ENCODE measurements at regions not wholly inside any gene's neighbourhood (a gene's known extent, or its start where the extent isn't known, plus 50 kb on each side); places are given as distances from the start of the nearest gene placed in this dataset.

DNA sequence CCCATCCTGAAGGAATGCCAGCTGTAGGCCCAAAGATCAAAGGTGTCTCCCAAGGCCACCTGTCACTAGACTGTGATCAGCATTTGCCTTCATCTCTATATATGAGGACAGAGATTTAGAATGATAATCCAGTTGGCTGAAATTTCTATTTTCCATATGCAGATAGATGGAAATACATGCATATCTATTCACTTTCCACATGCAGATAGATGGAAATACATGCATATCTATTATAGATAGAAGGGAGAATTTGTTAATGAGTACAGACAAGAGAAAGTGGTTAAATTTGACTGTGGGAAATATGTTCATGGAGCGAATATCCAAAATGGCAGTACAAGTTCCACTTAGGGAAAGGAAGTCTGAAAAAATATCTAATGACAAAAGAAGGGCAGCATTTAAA lies 762.2 kb downstream of the NLGN4Y start:
- no peak for TF ChIP-seq FOXP2 (optimal IDR thresholded peaks at IDR 0.05; ENCODE audit: borderline replicate concordance, extremely low read depth, extremely low read length, insufficient read depth)
- TF ChIP-seq TAF1 (IDR thresholded peaks at IDR 0.05; ENCODE audit: borderline replicate concordance, insufficient read depth, low read length), result no peak
- no peak for TF ChIP-seq POLR2AphosphoS5 (IDR thresholded peaks at IDR 0.05; ENCODE audit: low read depth, low read length)
- TF ChIP-seq SIN3A (IDR thresholded peaks at IDR 0.05; ENCODE audit: borderline replicate concordance, insufficient read depth, low read length), result no peak
- no peak for TF ChIP-seq REST (IDR thresholded peaks at IDR 0.05; ENCODE audit: insufficient read depth in 1 of 2, low read depth in 2 of 2, low read length in 2 of 2)

DNA sequence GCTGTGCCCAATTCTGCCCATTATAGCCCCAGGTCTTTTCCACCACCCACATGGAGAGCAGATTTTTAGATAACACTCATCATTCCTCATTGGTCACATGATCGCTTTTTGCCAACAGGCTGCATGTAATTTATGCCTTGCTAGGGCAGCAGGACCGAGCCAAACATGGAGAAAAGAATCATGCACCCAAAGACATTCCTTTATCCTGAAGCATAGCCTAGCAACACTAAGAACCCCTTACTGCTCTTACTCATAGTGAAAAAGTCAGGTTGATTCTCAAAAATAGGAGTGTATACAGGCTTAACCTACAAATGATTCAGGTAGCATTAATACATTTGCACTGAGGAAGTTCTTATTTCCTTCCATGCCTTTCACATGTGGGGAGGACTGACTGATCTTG lies 765.5 kb downstream of the NLGN4Y start:
- TF ChIP-seq TAF1 (IDR thresholded peaks at IDR 0.05; ENCODE audit: borderline replicate concordance, insufficient read depth, low read length) (no peak), POLR2AphosphoS5 (IDR thresholded peaks at IDR 0.05; ENCODE audit: low read depth, low read length) (no peak), FOXP2 (optimal IDR thresholded peaks at IDR 0.05; ENCODE audit: borderline replicate concordance, extremely low read depth, extremely low read length, insufficient read depth) (no peak), REST (IDR thresholded peaks at IDR 0.05; ENCODE audit: insufficient read depth in 1 of 2, low read depth in 2 of 2, low read length in 2 of 2) (no peak), SIN3A (IDR thresholded peaks at IDR 0.05; ENCODE audit: borderline replicate concordance, insufficient read depth, low read length) (no peak)

DNA sequence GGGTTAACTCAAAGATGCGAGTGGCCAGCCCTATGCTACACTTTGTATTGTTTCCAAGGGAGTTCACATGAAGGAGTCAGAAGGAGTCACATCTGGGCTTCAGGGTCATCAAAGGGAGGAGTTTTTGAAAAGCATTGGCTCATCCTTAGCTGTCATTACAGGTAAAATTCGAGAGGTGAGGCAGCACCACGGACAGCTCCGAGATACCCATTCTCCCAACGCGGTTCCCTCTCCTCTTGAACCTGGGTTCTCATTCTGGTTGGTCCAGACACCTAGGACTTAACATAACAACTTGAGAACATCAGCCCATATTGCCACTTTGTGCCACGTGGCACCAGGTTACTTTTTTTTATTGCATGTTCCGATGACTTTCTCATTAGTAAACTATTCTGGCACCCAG lies 768.6 kb downstream of the NLGN4Y start:
- TF ChIP-seq POLR2AphosphoS5 (IDR thresholded peaks at IDR 0.05; ENCODE audit: low read depth, low read length), result no peak
- TF ChIP-seq TAF1 (IDR thresholded peaks at IDR 0.05; ENCODE audit: borderline replicate concordance, insufficient read depth, low read length), result no peak
- TF ChIP-seq SIN3A (IDR thresholded peaks at IDR 0.05; ENCODE audit: borderline replicate concordance, insufficient read depth, low read length), result no peak
- peak; percentile 47 to 87; a peak in 3 of 4 replicates for TF ChIP-seq REST (IDR thresholded peaks at IDR 0.05; ENCODE audit: insufficient read depth in 1 of 2, low read depth in 2 of 2, low read length in 2 of 2)

- TF ChIP-seq SIN3A (IDR thresholded peaks at IDR 0.05; ENCODE audit: borderline replicate concordance, insufficient read depth, low read length) (no peak), POLR2AphosphoS5 (IDR thresholded peaks at IDR 0.05; ENCODE audit: low read depth, low read length) (no peak), REST (IDR thresholded peaks at IDR 0.05; ENCODE audit: insufficient read depth in 1 of 2, low read depth in 2 of 2, low read length in 2 of 2) (no peak), FOXP2 (optimal IDR thresholded peaks at IDR 0.05; ENCODE audit: borderline replicate concordance, extremely low read depth, extremely low read length, insufficient read depth) (no peak), TAF1 (IDR thresholded peaks at IDR 0.05; ENCODE audit: borderline replicate concordance, insufficient read depth, low read length) (no peak)
These were observed 777.5 kb downstream of the NLGN4Y start for GRCh38 chrY:15301879-15302278.

DNA sequence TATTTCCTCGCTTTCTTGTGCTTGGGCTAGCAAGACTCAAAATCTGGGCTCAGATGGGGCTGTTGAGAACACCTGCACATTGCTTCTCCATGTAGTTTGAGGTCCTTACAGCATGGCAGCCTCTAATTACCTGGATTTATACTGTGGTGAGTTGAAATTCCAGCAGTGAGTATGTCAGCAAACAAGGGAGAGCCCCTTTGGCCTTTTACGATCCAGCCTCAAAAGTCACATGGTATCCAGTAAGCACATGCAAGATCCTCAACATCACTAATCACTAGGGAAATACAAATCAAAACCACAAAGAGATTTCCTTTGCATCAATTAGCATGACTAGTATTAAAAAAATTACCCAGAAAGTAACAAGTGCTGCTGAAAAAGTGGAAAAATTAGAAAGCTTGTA lies 787.8 kb downstream of the NLGN4Y start:
- TF ChIP-seq TAF1 (IDR thresholded peaks at IDR 0.05; ENCODE audit: borderline replicate concordance, insufficient read depth, low read length), result no peak
- TF ChIP-seq SIN3A (IDR thresholded peaks at IDR 0.05; ENCODE audit: borderline replicate concordance, insufficient read depth, low read length), result no peak

Data from PFSK-1 (cell line).